Endothelial cell of umbilical vein (primary cell): ENCODE measurements at regions not wholly inside any gene's neighbourhood (a gene's known extent, or its start where the extent isn't known, plus 50 kb on each side); places are given as distances from the start of the nearest gene placed in this dataset.

Experiments used
- CTCF ChIP-seq, 2 donors: IDR thresholded peaks; 1 replicate in 1 of 2; 2 replicates in 1 of 2; pipeline ENCODE4 v1.5.1; 2011; ENCODE audit warnings: low read length in 2 of 2, mild to moderate bottlenecking in 2 of 2, moderate library complexity in 2 of 2, control low read depth in 1 of 2, inconsistent platforms in 1 of 2, low read depth in 1 of 2; ENCODE audit not compliant: insufficient read depth in 1 of 2; ENCODE audit errors: extremely low read depth in 1 of 2
- EZH2 ChIP-seq: IDR thresholded peaks from 2 replicates; pipeline ENCODE4 v1.6.1; 2012; ENCODE audit warnings: borderline replicate concordance, low read depth, mild to moderate bottlenecking, moderate library complexity, low read length, inconsistent platforms; ENCODE audit not compliant: severe bottlenecking
- FOS ChIP-seq: IDR thresholded peaks from 2 replicates; pipeline ENCODE4 v1.6.1; 2011; ENCODE audit warnings: mild to moderate bottlenecking, low read length, moderate library complexity, borderline replicate concordance; ENCODE audit not compliant: insufficient read depth
- JUN ChIP-seq: IDR thresholded peaks from 2 replicates; pipeline ENCODE4 v1.6.1; 2011; ENCODE audit warnings: borderline replicate concordance, low read depth; ENCODE audit not compliant: insufficient read length, insufficient read depth
- MAX ChIP-seq: IDR thresholded peaks from 2 replicates; pipeline ENCODE4 v1.6.1; 2011; ENCODE audit not compliant: insufficient read depth, insufficient read length
- POLR2A ChIP-seq: IDR thresholded peaks from 2 replicates; pipeline ENCODE4 v1.6.1; 2012; ENCODE audit warnings: low read depth, mild to moderate bottlenecking, control low read depth, low read length
- POLR2AphosphoS5 ChIP-seq: IDR thresholded peaks from 2 replicates; pipeline ENCODE4 v1.6.1; 2012; ENCODE audit warnings: low read depth, mild to moderate bottlenecking, control low read depth, low read length, moderate library complexity; ENCODE audit not compliant: insufficient read depth

GRCh38 chr4:123072060-123072459, 149.7 kb upstream of the NUDT6 start:
- no peak for TF ChIP-seq POLR2A
- TF ChIP-seq CTCF (IDR thresholded peaks at IDR 0.05; ENCODE audit: extremely low read depth in 1 of 2, insufficient read depth in 1 of 2, low read depth in 1 of 2, low read length in 2 of 2), result no peak
- TF ChIP-seq EZH2, result no peak
- TF ChIP-seq POLR2AphosphoS5, result no peak
- no peak for TF ChIP-seq MAX
- TF ChIP-seq JUN, result no peak
- no peak for TF ChIP-seq FOS
